ENCODE measurements at regions not wholly inside any gene's neighbourhood (a gene's known extent, or its start where the extent isn't known, plus 50 kb on each side); places are given as distances from the start of the nearest gene placed in this dataset.

DNA sequence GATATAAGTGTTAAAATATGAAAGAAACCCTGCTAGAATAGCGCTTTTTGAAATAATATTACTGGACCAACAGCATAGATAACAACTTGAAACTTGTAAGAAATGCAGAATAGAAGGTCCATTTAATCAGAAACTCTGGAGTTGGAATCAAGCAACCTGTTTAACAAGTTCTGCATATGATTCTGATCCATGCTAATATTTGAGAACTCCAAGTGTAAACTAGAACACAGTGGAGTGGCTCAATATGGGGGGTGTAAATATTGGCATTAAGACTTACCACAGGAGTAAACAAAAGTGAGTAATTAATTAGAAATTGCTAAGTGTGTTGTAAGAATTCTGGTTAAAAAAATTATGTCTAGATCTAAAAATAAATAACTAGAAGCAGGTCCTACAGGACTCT is 151.2 kb downstream of the SLITRK1 start:
- TF ChIP-seq CTCF (IDR thresholded peaks at IDR 0.05; ENCODE audit: low read depth, low read length): no peak
- TF ChIP-seq POLR2A (IDR thresholded peaks at IDR 0.05; ENCODE audit: extremely low read depth, insufficient read length): no peak
- TF ChIP-seq MYC (IDR thresholded peaks at IDR 0.05; ENCODE audit: low read depth, low read length): no peak
